K562 (cell line): ENCODE measurements at regions not wholly inside any gene's neighbourhood (a gene's known extent, or its start where the extent isn't known, plus 50 kb on each side); places are given as distances from the start of the nearest gene placed in this dataset.

Source experiments
- ATAC-seq: fragments of 200-7000 bp; cut with Tn5 transposase; 3 replicates; pipeline ENCODE4 v1.9.1; 2020; ENCODE audit warnings: moderate library complexity
- BruUV-seq: library from RNA; stranded (reverse); fragments of 400-500 nt; replicated peaks from 2 replicates; lab custom pipeline; 2021; lab: Mats Ljungman, UMichigan
- CTCF ChIA-PET: fragments of 300-600 bp; formaldehyde crosslinking; extraction: SDS; loops from one replicate; lab custom pipeline; 2021; ENCODE audit warnings: low intra/inter-chr PET ratio; lab: Yijun Ruan, JAX
- POLR2A ChIA-PET: fragments of 300-600, 350-650 bp; sonication (Branson Sonifier 250); formaldehyde crosslinking; extraction: SDS; loops from one replicate; lab custom pipeline; 2021; ENCODE audit warnings: antibody characterized with exemption, inconsistent platforms; lab: Yijun Ruan, JAX
- DNase-seq, 4 experiments: peaks; one replicate each; pipeline versions ENCODE4 v3.0.0 to v3.0.0-alpha.2; 2011 to 2018; ENCODE audit warnings: low spot score in 3 of 4, mixed read lengths in 3 of 4; ENCODE audit errors: extremely low read depth in 1 of 4
- FAIRE-seq: peaks from 2 replicates; lab custom pipeline; 2011; peaks lifted over from hg19 to GRCh38; lab: Jason Lieb, UNC
- H2AFZ ChIP-seq: 2 replicates; pipeline ENCODE4 v1.6.0; 2011; ENCODE audit warnings: low read depth, low read length, control low read depth, inconsistent platforms
- H3K27ac ChIP-seq: fragments of 200-600 bp; 3 replicates; pipeline ENCODE4 v1.8.0; 2011; ENCODE audit warnings: low read depth, mild to moderate bottlenecking, control low read depth, inconsistent platforms, low read length, moderate library complexity, mixed read lengths; ENCODE audit errors: extremely low read depth
- H3K27me3 ChIP-seq, 2 experiments: fragments of 300-600 bp in 1 of 2; 2 replicates in 1 of 2; 3 replicates in 1 of 2; pipeline versions ENCODE4 v1.6.0 to v1.8.0; 2011; ENCODE audit warnings: inconsistent platforms in 2 of 2, low read length in 2 of 2, mild to moderate bottlenecking in 1 of 2, mixed read lengths in 1 of 2, moderate library complexity in 1 of 2; ENCODE audit not compliant: control insufficient read depth in 2 of 2, insufficient read depth in 2 of 2
- H3K36me3 ChIP-seq: fragments of 300-600 bp; 3 replicates; pipeline ENCODE4 v1.8.0; 2011; ENCODE audit warnings: mild to moderate bottlenecking, low read length, inconsistent platforms; ENCODE audit not compliant: control insufficient read depth, insufficient read depth
- H3K4me1 ChIP-seq, 2 experiments: fragments of 200-600 bp in 1 of 2; replicated peaks in 1 of 2; 2 replicates in 1 of 2; 3 replicates in 1 of 2; pipeline versions ENCODE4 v1.5.1 to v1.8.0; 2011; ENCODE audit warnings: inconsistent platforms in 2 of 2, low read length in 2 of 2, mild to moderate bottlenecking in 1 of 2, mixed read lengths in 1 of 2, moderate library complexity in 1 of 2; ENCODE audit not compliant: control insufficient read depth in 2 of 2, insufficient read depth in 2 of 2
- H3K4me2 ChIP-seq: 2 replicates; pipeline ENCODE4 v1.6.1; 2011; ENCODE audit warnings: low read length, control low read depth, inconsistent platforms, mixed read lengths; ENCODE audit not compliant: insufficient read depth
- H3K4me3 ChIP-seq: fragments of 200-600 bp; sonication (generic), shearing (Covaris generic); 2 replicates; pipeline ENCODE4 v1.5.1; 2016; ENCODE audit warnings: control low read depth, inconsistent platforms
- H3K79me2 ChIP-seq: fragments of 200-600 bp; 3 replicates; pipeline ENCODE4 v1.8.0; 2011; ENCODE audit warnings: low read length, inconsistent platforms; ENCODE audit not compliant: control insufficient read depth, insufficient read depth
- H3K9ac ChIP-seq, 2 experiments: 2 replicates each; pipeline versions ENCODE4 v1.6.0 to v1.6.1; 2011; ENCODE audit warnings: low read depth in 2 of 2, low read length in 2 of 2, control low read depth in 1 of 2, inconsistent platforms in 1 of 2, mild to moderate bottlenecking in 1 of 2, mixed read lengths in 1 of 2; ENCODE audit not compliant: insufficient read depth in 1 of 2
- H3K9me1 ChIP-seq: one replicate; pipeline ENCODE4 v1.6.0; 2011; ENCODE audit warnings: inconsistent platforms, mild to moderate bottlenecking, low read length, moderate library complexity; ENCODE audit not compliant: control insufficient read depth, insufficient read depth
- H3K9me3 ChIP-seq: replicated peaks from 2 replicates; pipeline ENCODE4 v1.5.1; 2011; ENCODE audit warnings: low read depth, low read length, inconsistent platforms; ENCODE audit not compliant: control insufficient read depth, insufficient read depth
- H4K20me1 ChIP-seq: replicated peaks from 2 replicates; pipeline ENCODE4 v1.6.1; 2011; ENCODE audit warnings: low read length, inconsistent platforms, mixed read lengths; ENCODE audit not compliant: control insufficient read depth, insufficient read depth
- CHD2 ChIP-seq: IDR thresholded peaks from 2 replicates; pipeline ENCODE4 v1.6.1; 2011; ENCODE audit warnings: low read depth, low read length
- CHD4 ChIP-seq: fragments of 200-600 bp; sonication (generic); IDR thresholded peaks from 3 replicates; pipeline ENCODE4 v1.6.1; 2012; ENCODE audit warnings: low read depth, mild to moderate bottlenecking, mixed read lengths, low read length, inconsistent platforms; ENCODE audit not compliant: insufficient read depth, insufficient replicate concordance, poor library complexity, severe bottlenecking
- CREB5 ChIP-seq: fragments of 250-450 bp; sonication (Bioruptor Pico); IDR thresholded peaks from 2 replicates; pipeline ENCODE4 v1.5.0; 2020; ENCODE audit warnings: mild to moderate bottlenecking
- DNMT1 ChIP-seq: fragments of 450-650 bp; IDR thresholded peaks from 2 replicates; pipeline ENCODE4 v1.6.1; 2016; ENCODE audit warnings: antibody characterized with exemption, mild to moderate bottlenecking
- KLF16 ChIP-seq: IDR thresholded peaks from 2 replicates; pipeline ENCODE4 v1.6.1; 2016; ENCODE audit warnings: antibody characterized with exemption
- MAZ ChIP-seq, 2 experiments: fragments of 450-650 bp in 1 of 2; sonication (generic) in 1 of 2; formaldehyde crosslinking; IDR thresholded peaks in 1 of 2; conservative IDR thresholded peaks in 1 of 2; 2 replicates each; pipeline versions ENCODE4 v1.4.0 to v1.5.0; 2020; ENCODE audit warnings: mild to moderate bottlenecking in 1 of 2, missing genetic modification reagents in 1 of 2
- NFXL1 ChIP-seq: fragments of 450-650 bp; formaldehyde crosslinking; IDR thresholded peaks from 2 replicates; pipeline ENCODE4 v1.4.0; 2021; ENCODE audit warnings: mild to moderate bottlenecking
- PRPF4 ChIP-seq: fragments of 200-400 bp; formaldehyde crosslinking; IDR thresholded peaks from one replicate; pipeline ENCODE4 v1.6.1; 2017; ENCODE audit warnings: low read length, low read depth, mild to moderate bottlenecking; ENCODE audit not compliant: insufficient read depth, poor library complexity, severe bottlenecking
- SETDB1 ChIP-seq: IDR thresholded peaks from one replicate; pipeline ENCODE4 v1.6.1; 2012; ENCODE audit warnings: low read length, control low read depth, inconsistent platforms
- SIN3B ChIP-seq: fragments of 450-650 bp; IDR thresholded peaks from 2 replicates; pipeline ENCODE4 v1.6.1; 2017; ENCODE audit warnings: low read depth, mild to moderate bottlenecking, moderate library complexity
- SMARCB1 ChIP-seq: IDR thresholded peaks from 2 replicates; pipeline ENCODE4 v1.6.1; 2011; ENCODE audit warnings: improper control_type of control experiment, low read depth; ENCODE audit not compliant: insufficient read length
- TAF15 ChIP-seq: fragments of 200-400 bp; formaldehyde crosslinking; IDR thresholded peaks from 2 replicates; pipeline ENCODE4 v1.6.1; 2017; ENCODE audit warnings: mild to moderate bottlenecking, low read depth, low read length, moderate library complexity
- TCF3 ChIP-seq: sonication (generic); formaldehyde crosslinking; IDR thresholded peaks from 2 replicates; pipeline ENCODE4 v1.4.0; 2020; ENCODE audit warnings: mild to moderate bottlenecking, missing genetic modification reagents
- ZBTB33 ChIP-seq: sonication (generic); formaldehyde crosslinking; IDR thresholded peaks from 2 replicates; pipeline ENCODE4 v1.8.1; 2023; ENCODE audit warnings: mild to moderate bottlenecking, missing genetic modification reagents
- ZMIZ1 ChIP-seq, 2 experiments: fragments of 150-350 bp in 1 of 2; IDR thresholded peaks; 2 replicates each; pipeline ENCODE4 v1.6.1; 2012 to 2016; ENCODE audit warnings: low read depth in 2 of 2, low read length in 2 of 2, mild to moderate bottlenecking in 1 of 2, moderate library complexity in 1 of 2
- ZNF324 ChIP-seq: fragments of 250-450 bp; sonication (Bioruptor Pico); IDR thresholded peaks from 2 replicates; pipeline ENCODE4 v1.4.0; 2020; ENCODE audit warnings: mild to moderate bottlenecking
- ZNF507 ChIP-seq: conservative IDR thresholded peaks from 2 replicates; pipeline ENCODE4 v1.6.1; 2017; ENCODE audit warnings: missing genetic modification characterization, missing compliant biosample characterization
- WGBS: fragments of 100-300 bp; shearing (Covaris generic); methylation state at CpG from one replicate; pipeline ENCODE4 v1.1.6; 2016; ENCODE audit warnings: low coverage, mixed read lengths; ENCODE audit not compliant: insufficient coverage; ENCODE audit errors: missing lambda C conversion rate; 5-methylcytosine and 5-hydroxymethylcytosine counted together
- in situ Hi-C: fragments of 300-500 bp; cut with MboI; formaldehyde crosslinking; loops from 4 replicates; pipeline ENCODE4 v1.15.0; 2018; ENCODE audit warnings: inconsistent platforms, mixed read lengths
- intact Hi-C: fragments of 100-400 bp; cut with micrococcal nuclease; formaldehyde crosslinking; loops from 2 replicates; pipeline ENCODE4 v1.14.2; 2022

- no peak overlapping the region for H3K4me3 ChIP-seq
- WGBS = 2% methylated on average over 9 of the region's 9 CpGs
- in situ Hi-C loops (no loop called here), intact Hi-C loops (no loop called here)
- H3K27me3 ChIP-seq = no peaks in the 10 kb centered on the region; a peak in 1 of 5 replicates
- no peak overlapping the region for H3K27ac ChIP-seq
- no peak for FAIRE-seq
- ChIA-PET CTCF (no interaction called here), POLR2A (no interaction called here)
- no peaks in the 10 kb centered on the region for H3K36me3 ChIP-seq
- no peak for ATAC-seq
- H3K9ac ChIP-seq = no peak overlapping the region
- DNase-seq = no peak
- no TSS peak for BruUV-seq
- no peak for TF ChIP-seq ZNF507 (tag)
- no peak for TF ChIP-seq PRPF4
- no peak for TF ChIP-seq CREB5 (CRISPR knock-in tag)
- no peak for TF ChIP-seq DNMT1
- no peak for TF ChIP-seq MAZ (CRISPR knock-in tag; conservative IDR thresholded peaks at IDR 0.05 in 1 of 2, IDR thresholded peaks at IDR 0.05 in 1 of 2)
- no peak for TF ChIP-seq SMARCB1
- no peak for TF ChIP-seq ZNF324 (CRISPR knock-in tag)
- no peak for TF ChIP-seq ZBTB33 (CRISPR knock-in tag)
- no peak for TF ChIP-seq TCF3 (CRISPR knock-in tag)
- no peak for TF ChIP-seq CHD2
- TF ChIP-seq TAF15 = no peak
- no peak for TF ChIP-seq NFXL1
- TF ChIP-seq KLF16 = no peak
- TF ChIP-seq SETDB1 = no peak
- TF ChIP-seq SIN3B = no peak
- TF ChIP-seq CHD4 = no peak
- no peak for TF ChIP-seq ZMIZ1 (IDR thresholded peaks at IDR 0.05; ENCODE audit: low read depth in 2 of 2, low read length in 2 of 2)
- no peak overlapping the region for H2AFZ ChIP-seq
- no peaks in the 10 kb centered on the region for H3K9me1 ChIP-seq
- no peak overlapping the region for H3K4me2 ChIP-seq
- H3K79me2 ChIP-seq = no peaks in the 10 kb centered on the region
- H4K20me1 ChIP-seq = no peaks in the 10 kb centered on the region
- H3K4me1 ChIP-seq = no peaks in the 10 kb centered on the region; a peak in 1 of 5 replicates
- H3K9me3 ChIP-seq = no peaks in the 10 kb centered on the region
Observed at GRCh38 chr1:4308806-4309205, 345.6 kb upstream of the AJAP1 start.
